OCI-LY7 (cell line): ENCODE measurements at regions not wholly inside any gene's neighbourhood (a gene's known extent, or its start where the extent isn't known, plus 50 kb on each side); places are given as distances from the start of the nearest gene placed in this dataset.

Source experiments
- BruUV-seq: library from RNA; stranded (reverse); fragments of 400-500 nt; replicated peaks from 2 replicates; lab custom pipeline; 2021; lab: Mats Ljungman, UMichigan
- CTCF ChIA-PET: fragments of 300-600 bp; sonication (Branson Sonifier 250); formaldehyde crosslinking; loops from one replicate; lab custom pipeline; 2022; ENCODE audit warnings: antibody characterized with exemption; ENCODE audit not compliant: unreplicated experiment; lab: Charles Lee
- POLR2A ChIA-PET: fragments of 300-600 bp; sonication (Branson Sonifier 250); formaldehyde crosslinking; loops from one replicate; lab custom pipeline; 2022; ENCODE audit warnings: antibody characterized with exemption; lab: Charles Lee
- DNase-seq: peaks from one replicate; pipeline ENCODE4 v3.0.0-alpha.2; 2015; ENCODE audit warnings: low spot score
- H2AFZ ChIP-seq: fragments of 200-600 bp; sonication (generic), shearing (Covaris generic); 2 replicates; pipeline ENCODE4 v1.6.1; 2014; ENCODE audit warnings: mild to moderate bottlenecking, antibody characterized with exemption, low read length, moderate library complexity
- H3K27ac ChIP-seq: fragments of 200-600 bp; sonication (generic); 2 replicates; pipeline ENCODE4 v1.5.1; 2014; ENCODE audit warnings: mixed run types, low read depth, mild to moderate bottlenecking, moderate library complexity, low read length, inconsistent platforms; ENCODE audit not compliant: poor library complexity, severe bottlenecking
- H3K36me3 ChIP-seq: fragments of 200-600 bp; sonication (generic); 2 replicates; pipeline ENCODE4 v1.6.1; 2014; ENCODE audit warnings: mild to moderate bottlenecking, antibody characterized with exemption, low read length, moderate library complexity, mixed read lengths; ENCODE audit not compliant: insufficient read depth
- H3K4me1 ChIP-seq: fragments of 200-600 bp; sonication (generic); 2 replicates; pipeline ENCODE4 v1.5.1; 2014; ENCODE audit warnings: mild to moderate bottlenecking, low read length; ENCODE audit not compliant: insufficient read depth, poor library complexity, severe bottlenecking
- H3K4me2 ChIP-seq: fragments of 200-600 bp; sonication (generic); 2 replicates; pipeline ENCODE4 v1.6.1; 2014; ENCODE audit warnings: mild to moderate bottlenecking, low read length
- H3K4me3 ChIP-seq: fragments of 200-600 bp; sonication (generic); 2 replicates; pipeline ENCODE4 v1.5.1; 2014; ENCODE audit warnings: mild to moderate bottlenecking, low read depth, low read length; ENCODE audit not compliant: poor library complexity, severe bottlenecking
- H3K79me2 ChIP-seq: fragments of 200-600 bp; sonication (generic); 2 replicates; pipeline ENCODE4 v1.6.1; 2016; ENCODE audit warnings: low read depth, mild to moderate bottlenecking, low read length, moderate library complexity, mixed read lengths; ENCODE audit not compliant: insufficient read depth
- H3K9me2 ChIP-seq: fragments of 200-600 bp; sonication (generic); 2 replicates; pipeline ENCODE4 v1.6.1; 2016; ENCODE audit warnings: mild to moderate bottlenecking, low read length, mixed read lengths; ENCODE audit not compliant: insufficient read depth
- H3K9me3 ChIP-seq: fragments of 200-600 bp; sonication (generic); 2 replicates; pipeline ENCODE4 v1.6.1; 2014; ENCODE audit warnings: mild to moderate bottlenecking, mixed run types, low read length, mixed read lengths
- H4K20me1 ChIP-seq: fragments of 200-600 bp; sonication (generic); 2 replicates; pipeline ENCODE4 v1.6.1; 2014; ENCODE audit warnings: mild to moderate bottlenecking, antibody characterized with exemption, low read length, moderate library complexity, mixed read lengths; ENCODE audit not compliant: insufficient read depth
- EZH2phosphoT487 ChIP-seq: fragments of 200-600 bp; sonication (generic); IDR thresholded peaks from 2 replicates; pipeline ENCODE4 v1.6.1; 2018; ENCODE audit warnings: low read depth, borderline replicate concordance, mild to moderate bottlenecking, mixed run types, antibody characterized with exemption, low read length, moderate library complexity, mixed read lengths
- intact Hi-C: fragments of 100-400 bp; cut with micrococcal nuclease; formaldehyde crosslinking; loops from one replicate; pipeline ENCODE4 v1.10.0; 2022; ENCODE audit not compliant: unreplicated experiment
- TF ChIP-seq, protein P1 (sequence below): fragments of 200-600 bp; sonication (generic); conservative IDR thresholded peaks from 2 replicates; pipeline ENCODE4 v1.5.1; 2014; ENCODE audit warnings: mild to moderate bottlenecking, antibody characterized with exemption, low read length, moderate library complexity, mixed read lengths

DNA sequence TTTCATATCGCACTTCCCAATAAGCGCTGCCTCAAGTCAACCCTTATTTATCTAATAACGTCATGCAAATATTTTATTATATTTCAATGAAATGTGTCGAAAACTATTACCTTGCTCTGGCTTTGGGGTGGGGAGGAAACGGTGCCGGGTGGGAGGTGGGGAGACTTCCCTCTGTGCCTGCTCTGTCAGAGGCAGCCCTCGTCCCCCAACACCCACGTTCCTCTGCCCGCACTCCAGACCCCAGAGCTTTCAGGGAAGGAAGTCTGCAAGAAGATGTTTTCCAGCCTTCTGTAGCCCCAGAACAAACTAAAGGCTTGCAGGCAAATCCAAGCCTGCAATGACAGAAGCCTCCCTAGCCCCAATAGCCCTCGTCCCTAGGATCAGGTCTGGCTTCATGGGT is 235.7 kb downstream of the BUD13 start:
- Histone ChIP-seq H3K4me3 (no peak overlapping the region), H3K27ac (no peak overlapping the region), H3K9me3 (no peaks in the 10 kb centered on the region), H2AFZ (no peak overlapping the region), H3K4me2 (no peak overlapping the region), H4K20me1 (no peaks in the 10 kb centered on the region), H3K79me2 (no peaks in the 10 kb centered on the region), H3K4me1 (no peaks in the 10 kb centered on the region), H3K9me2 (no peaks in the 10 kb centered on the region), H3K36me3 (no peaks in the 10 kb centered on the region)
- CTCF ChIA-PET = no interaction called here
- POLR2A ChIA-PET = interaction anchor here (0.7 kb wide), 1 partner anchor 31 kb away, joined by 3 read pairs; no protein-coding TSS in a partner anchor
- DNase-seq = no peak
- intact Hi-C loops = no loop called here
- TF ChIP-seq, protein P1, sequence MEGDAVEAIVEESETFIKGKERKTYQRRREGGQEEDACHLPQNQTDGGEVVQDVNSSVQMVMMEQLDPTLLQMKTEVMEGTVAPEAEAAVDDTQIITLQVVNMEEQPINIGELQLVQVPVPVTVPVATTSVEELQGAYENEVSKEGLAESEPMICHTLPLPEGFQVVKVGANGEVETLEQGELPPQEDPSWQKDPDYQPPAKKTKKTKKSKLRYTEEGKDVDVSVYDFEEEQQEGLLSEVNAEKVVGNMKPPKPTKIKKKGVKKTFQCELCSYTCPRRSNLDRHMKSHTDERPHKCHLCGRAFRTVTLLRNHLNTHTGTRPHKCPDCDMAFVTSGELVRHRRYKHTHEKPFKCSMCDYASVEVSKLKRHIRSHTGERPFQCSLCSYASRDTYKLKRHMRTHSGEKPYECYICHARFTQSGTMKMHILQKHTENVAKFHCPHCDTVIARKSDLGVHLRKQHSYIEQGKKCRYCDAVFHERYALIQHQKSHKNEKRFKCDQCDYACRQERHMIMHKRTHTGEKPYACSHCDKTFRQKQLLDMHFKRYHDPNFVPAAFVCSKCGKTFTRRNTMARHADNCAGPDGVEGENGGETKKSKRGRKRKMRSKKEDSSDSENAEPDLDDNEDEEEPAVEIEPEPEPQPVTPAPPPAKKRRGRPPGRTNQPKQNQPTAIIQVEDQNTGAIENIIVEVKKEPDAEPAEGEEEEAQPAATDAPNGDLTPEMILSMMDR = no peak
- TF ChIP-seq EZH2phosphoT487 = no peak
- BruUV-seq = no TSS peak

DNA sequence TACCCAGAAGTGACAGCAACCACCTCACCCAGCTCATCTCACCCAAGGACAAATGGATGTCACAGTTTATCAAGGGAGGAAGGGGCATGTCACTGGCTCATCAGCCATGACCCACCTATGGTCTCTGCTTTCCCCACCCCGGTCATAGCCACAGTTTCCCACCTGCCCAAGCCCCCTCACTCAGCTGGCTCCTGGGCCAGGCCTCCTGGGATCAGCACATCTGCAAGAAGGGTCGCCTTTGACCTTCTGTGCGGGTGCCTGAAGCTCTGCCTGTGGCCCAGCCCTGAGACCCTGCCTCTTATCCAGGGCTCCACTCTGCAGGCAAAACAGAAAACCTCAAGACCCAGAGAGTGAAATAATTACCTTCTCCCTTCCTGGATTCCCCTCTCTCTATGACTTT is 236.4 kb downstream of the BUD13 start:
- intact Hi-C loops = no loop called here
- Histone ChIP-seq H3K4me1 (no peaks in the 10 kb centered on the region), H3K4me3 (no peak overlapping the region), H3K27ac (no peak overlapping the region), H3K9me2 (no peaks in the 10 kb centered on the region), H4K20me1 (no peaks in the 10 kb centered on the region), H3K4me2 (no peak overlapping the region), H3K79me2 (no peaks in the 10 kb centered on the region), H2AFZ (no peak overlapping the region), H3K9me3 (no peaks in the 10 kb centered on the region), H3K36me3 (no peaks in the 10 kb centered on the region)
- no peak for DNase-seq
- BruUV-seq = no TSS peak
- TF ChIP-seq, protein P1 = no peak
- TF ChIP-seq EZH2phosphoT487 = no peak
- ChIA-PET CTCF (no interaction called here), POLR2A (interaction anchor here (0.7 kb wide), 1 partner anchor 31 kb away, joined by 3 read pairs; no protein-coding TSS in a partner anchor)

GRCh38 chr11:116535994-116536393 is 236.8 kb downstream of the BUD13 start:
- ChIA-PET CTCF (no interaction called here), POLR2A (no interaction called here)

More at GRCh38 chr11:116535994-116536393, 236.8 kb downstream of the BUD13 start:
- Histone ChIP-seq H3K4me2 (no peak overlapping the region), H3K79me2 (no peaks in the 10 kb centered on the region), H3K4me1 (no peaks in the 10 kb centered on the region), H3K9me3 (no peaks in the 10 kb centered on the region), H3K4me3 (no peak overlapping the region), H2AFZ (no peak overlapping the region), H4K20me1 (no peaks in the 10 kb centered on the region), H3K27ac (no peak overlapping the region), H3K9me2 (no peaks in the 10 kb centered on the region), H3K36me3 (no peaks in the 10 kb centered on the region)
- BruUV-seq = no TSS peak
- DNase-seq = no peak
- TF ChIP-seq, protein P1 = no peak
- TF ChIP-seq EZH2phosphoT487 = no peak
- intact Hi-C loops = no loop called here
